ENCODE measurements at regions not wholly inside any gene's neighbourhood (a gene's known extent, or its start where the extent isn't known, plus 50 kb on each side); places are given as distances from the start of the nearest gene placed in this dataset.

GRCh38 chr11:120035756-120036155 is 102.2 kb downstream of the TRIM29 start:
- no peak overlapping the region for H3K27ac ChIP-seq (ENCODE audit: low read depth in 1 of 2, low read length in 2 of 2)
- H3K4me1 ChIP-seq (ENCODE audit: control insufficient read depth in 1 of 2, insufficient read depth in 2 of 2, low read length in 2 of 2): no peaks in the 10 kb centered on the region
- no peak overlapping the region for H3K4me3 ChIP-seq (replicated peaks in 1 of 3; ENCODE audit: low read depth in 2 of 3, low read length in 3 of 3)
- H3K4me3 Mint-ChIP-seq: no peak overlapping the region
- H3K36me3 ChIP-seq (replicated peaks in 1 of 2; ENCODE audit: control insufficient read depth in 1 of 2, insufficient read depth in 2 of 2, low read length in 2 of 2): no peaks in the 10 kb centered on the region
- peaks cover 6 to 14% of the 10 kb centered on the region in 2 donors for H3K9me3 ChIP-seq (replicated peaks in 1 of 2; ENCODE audit: control insufficient read depth in 1 of 2, insufficient read depth in 1 of 2, low read length in 2 of 2)
- no peak overlapping the region for H3K9ac ChIP-seq (ENCODE audit: insufficient read depth, low read length, poor library complexity, severe bottlenecking)
- no peak for DNase-seq
- H3K4me1 Mint-ChIP-seq: no peaks in the 10 kb centered on the region
- H3K27ac Mint-ChIP-seq: no peak overlapping the region
- intact Hi-C loops (cut with micrococcal nuclease): no loop called here
- peaks cover 10 to 24% (median 13%) of the 10 kb centered on the region in 3 donors for H3K27me3 Mint-ChIP-seq (ENCODE audit: low read depth in 3 of 3)
- no peak for TF ChIP-seq CTCF (IDR thresholded peaks at IDR 0.05)
- no peaks in the 10 kb centered on the region for H3K79me2 ChIP-seq (ENCODE audit: insufficient read depth, low read length)
- H3K9me3 Mint-ChIP-seq: peaks cover 0 to 19% (median 7%) of the 10 kb centered on the region in 7 donors
- H3K27me3 ChIP-seq (ENCODE audit: control insufficient read depth in 2 of 2, insufficient read depth in 2 of 2, low read length in 2 of 2): no peaks in the 10 kb centered on the region
- no peak overlapping the region for H3K4me2 ChIP-seq (replicated peaks; ENCODE audit: extremely low read depth, low read length, poor library complexity, severe bottlenecking)
- H4K20me1 ChIP-seq (ENCODE audit: insufficient read depth, low read length): no peaks in the 10 kb centered on the region
- no peaks in the 10 kb centered on the region for H3K36me3 Mint-ChIP-seq
- no peak overlapping the region for H2AFZ ChIP-seq (ENCODE audit: insufficient read depth, low read depth, low read length, poor library complexity, severe bottlenecking)
- WGBS (ENCODE audit: insufficient coverage): 94% methylated on average over 2 of the region's 5 CpGs

GRCh38 chr11:120034881-120035630 is 102.9 kb downstream of the TRIM29 start:
- no peak overlapping the region for H3K4me3 Mint-ChIP-seq
- no peak overlapping the region for H3K27ac Mint-ChIP-seq
- Histone ChIP-seq H3K27ac (ENCODE audit: low read depth in 1 of 2, low read length in 2 of 2) (no peak overlapping the region), H3K9ac (ENCODE audit: insufficient read depth, low read length, poor library complexity, severe bottlenecking) (no peak overlapping the region), H3K4me3 (replicated peaks in 1 of 3; ENCODE audit: low read depth in 2 of 3, low read length in 3 of 3) (no peak overlapping the region), H3K79me2 (ENCODE audit: insufficient read depth, low read length) (no peaks in the 10 kb centered on the region), H3K4me1 (ENCODE audit: control insufficient read depth in 1 of 2, insufficient read depth in 2 of 2, low read length in 2 of 2) (no peaks in the 10 kb centered on the region), H4K20me1 (ENCODE audit: insufficient read depth, low read length) (no peaks in the 10 kb centered on the region), H3K27me3 (ENCODE audit: control insufficient read depth in 2 of 2, insufficient read depth in 2 of 2, low read length in 2 of 2) (no peaks in the 10 kb centered on the region), H2AFZ (ENCODE audit: insufficient read depth, low read depth, low read length, poor library complexity, severe bottlenecking) (no peak overlapping the region), H3K4me2 (replicated peaks; ENCODE audit: extremely low read depth, low read length, poor library complexity, severe bottlenecking) (no peak overlapping the region), H3K36me3 (replicated peaks in 1 of 2; ENCODE audit: control insufficient read depth in 1 of 2, insufficient read depth in 2 of 2, low read length in 2 of 2) (no peaks in the 10 kb centered on the region), H3K9me3 (replicated peaks in 1 of 2; ENCODE audit: control insufficient read depth in 1 of 2, insufficient read depth in 1 of 2, low read length in 2 of 2) (peaks cover 6 to 14% of the 10 kb centered on the region in 2 donors)
- no peaks in the 10 kb centered on the region for H3K4me1 Mint-ChIP-seq
- no peaks in the 10 kb centered on the region for H3K36me3 Mint-ChIP-seq
- H3K9me3 Mint-ChIP-seq: peaks cover 0 to 19% (median 7%) of the 10 kb centered on the region in 7 donors
- no peak for TF ChIP-seq CTCF (IDR thresholded peaks at IDR 0.05)
- no peak for DNase-seq
- intact Hi-C loops (cut with micrococcal nuclease): no loop called here
- H3K27me3 Mint-ChIP-seq (ENCODE audit: low read depth in 3 of 3): peaks cover 8 to 19% (median 16%) of the 10 kb centered on the region in 3 donors
- WGBS (ENCODE audit: insufficient coverage): 90% methylated on average over 7 of the region's 9 CpGs
